H1 (cell line): ENCODE measurements at regions not wholly inside any gene's neighbourhood (a gene's known extent, or its start where the extent isn't known, plus 50 kb on each side); places are given as distances from the start of the nearest gene placed in this dataset.

Source experiments
- CTCF ChIA-PET: fragments of 300-600 bp; sonication (Branson Sonifier 250); formaldehyde crosslinking; loops from one replicate; lab custom pipeline; 2021; ENCODE audit not compliant: partially characterized antibody; lab: Charles Lee
- POLR2A ChIA-PET: fragments of 300-600 bp; sonication (Branson Sonifier 250); formaldehyde crosslinking; loops from one replicate; lab custom pipeline; 2021; ENCODE audit warnings: inconsistent platforms; ENCODE audit not compliant: partially characterized antibody; lab: Charles Lee
- DNase-seq, 2 experiments: peaks; one replicate each; pipeline versions ENCODE4 v3.0.0 to v3.0.0-alpha.2; 2010 to 2022; ENCODE audit warnings: low spot score in 2 of 2, low read depth in 1 of 2, mixed read lengths in 1 of 2
- FAIRE-seq: peaks from 2 replicates; lab custom pipeline; 2011; peaks lifted over from hg19 to GRCh38; lab: Jason Lieb, UNC
- H2AFZ ChIP-seq: 2 replicates; pipeline ENCODE4 v1.8.1; 2012; ENCODE audit warnings: low read length, inconsistent platforms
- H2AK5ac ChIP-seq: 2 replicates; pipeline ENCODE4 v1.6.1; 2013; ENCODE audit warnings: low read depth, low read length
- H2BK120ac ChIP-seq: replicated peaks from 2 replicates; pipeline ENCODE3; 2013; ENCODE audit warnings: low read depth, low read length, inconsistent platforms
- H2BK12ac ChIP-seq: 2 replicates; pipeline ENCODE4 v1.6.1; 2013; ENCODE audit warnings: low read depth, low read length
- H2BK15ac ChIP-seq: 2 replicates; pipeline ENCODE4 v1.6.1; 2013; ENCODE audit warnings: low read length
- H2BK20ac ChIP-seq: 2 replicates; pipeline ENCODE4 v1.6.1; 2013; ENCODE audit warnings: low read length
- H2BK5ac ChIP-seq: 2 replicates; pipeline ENCODE4 v1.6.1; 2013; ENCODE audit warnings: low read depth, low read length
- H3K14ac ChIP-seq: 2 replicates; pipeline ENCODE4 v1.6.1; 2013; ENCODE audit warnings: inconsistent platforms; ENCODE audit not compliant: insufficient read length
- H3K18ac ChIP-seq: 2 replicates; pipeline ENCODE4 v1.6.1; 2013; ENCODE audit warnings: low read length; ENCODE audit errors: extremely low read depth
- H3K23ac ChIP-seq: 2 replicates; pipeline ENCODE4 v1.6.1; 2013; ENCODE audit warnings: inconsistent platforms; ENCODE audit not compliant: insufficient read length
- H3K23me2 ChIP-seq: 2 replicates; pipeline ENCODE4 v1.6.1; 2013; ENCODE audit warnings: low read depth, low read length
- H3K27ac ChIP-seq: 2 replicates; pipeline ENCODE4 v1.6.1; 2011; ENCODE audit warnings: low read depth, low read length, inconsistent platforms
- H3K27me3 ChIP-seq, 4 experiments: replicated peaks in 1 of 4; 1 replicate in 1 of 4; 2 replicates in 3 of 4; pipeline versions ENCODE4 v1.6.1 to v1.8.1; 2011 to 2013; ENCODE audit warnings: low read length in 3 of 4, mild to moderate bottlenecking in 3 of 4, inconsistent platforms in 2 of 4, mixed read lengths in 2 of 4, moderate library complexity in 1 of 4; ENCODE audit not compliant: control insufficient read depth in 3 of 4, insufficient read depth in 3 of 4; ENCODE audit errors: extremely low read depth in 1 of 4
- H3K36me3 ChIP-seq, 4 experiments: 2 replicates each; pipeline versions ENCODE4 v1.6.1 to v1.8.1; 2011 to 2013; ENCODE audit warnings: mild to moderate bottlenecking in 4 of 4, low read length in 3 of 4, moderate library complexity in 2 of 4, control low read depth in 1 of 4, inconsistent platforms in 1 of 4; ENCODE audit not compliant: insufficient read depth in 4 of 4, control insufficient read depth in 2 of 4
- H3K4ac ChIP-seq: replicated peaks from 2 replicates; pipeline ENCODE3; 2013; ENCODE audit warnings: low read length, low read depth, mixed read lengths, inconsistent platforms; ENCODE audit not compliant: insufficient read length
- H3K4me1 ChIP-seq, 4 experiments: replicated peaks in 1 of 4; 1 replicate in 1 of 4; 2 replicates in 3 of 4; pipeline versions ENCODE4 v1.6.1 to v1.8.1; 2011 to 2013; ENCODE audit warnings: low read length in 3 of 4, inconsistent platforms in 2 of 4, mixed read lengths in 1 of 4; ENCODE audit not compliant: insufficient read depth in 4 of 4, control insufficient read depth in 3 of 4
- H3K4me2 ChIP-seq, 2 experiments: 2 replicates each; pipeline versions ENCODE4 v1.6.1 to v1.8.1; 2011 to 2013; ENCODE audit warnings: low read depth in 2 of 2, low read length in 2 of 2, control low read depth in 1 of 2, inconsistent platforms in 1 of 2, mild to moderate bottlenecking in 1 of 2; ENCODE audit not compliant: insufficient read depth in 1 of 2
- H3K4me3 ChIP-seq, 4 experiments: fragments of 200-600, 300-600 bp in 1 of 4; sonication (generic), shearing (Covaris generic), sonication (Bioruptor Twin) in 1 of 4; 2 replicates each; pipeline versions ENCODE4 v1.5.1 to v1.8.1; 2011 to 2016; ENCODE audit warnings: low read length in 4 of 4, low read depth in 3 of 4, control low read depth in 2 of 4, inconsistent platforms in 2 of 4, mild to moderate bottlenecking in 2 of 4, mixed read lengths in 1 of 4, moderate library complexity in 1 of 4; ENCODE audit not compliant: insufficient read depth in 2 of 4; ENCODE audit errors: extremely low read depth in 1 of 4
- H3K56ac ChIP-seq: replicated peaks from 2 replicates; pipeline ENCODE3; 2013; ENCODE audit warnings: low read depth, mild to moderate bottlenecking, mixed read lengths, low read length, inconsistent platforms; ENCODE audit not compliant: insufficient read length
- H3K79me1 ChIP-seq: 2 replicates; pipeline ENCODE4 v1.6.1; 2013; ENCODE audit warnings: low read depth, low read length, control low read depth
- H3K79me2 ChIP-seq, 2 experiments: 2 replicates each; pipeline versions ENCODE4 v1.6.1 to v1.8.1; 2012 to 2013; ENCODE audit warnings: low read length in 2 of 2, mild to moderate bottlenecking in 2 of 2, inconsistent platforms in 1 of 2; ENCODE audit not compliant: insufficient read depth in 2 of 2, control insufficient read depth in 1 of 2
- H3K9ac ChIP-seq, 4 experiments: replicated peaks in 1 of 4; 1 replicate in 1 of 4; 2 replicates in 3 of 4; pipeline versions ENCODE4 v1.6.1 to v1.8.1; 2011 to 2013; ENCODE audit warnings: low read depth in 3 of 4, low read length in 3 of 4, control low read depth in 2 of 4, mild to moderate bottlenecking in 2 of 4, moderate library complexity in 2 of 4, inconsistent platforms in 1 of 4; ENCODE audit errors: extremely low read depth in 1 of 4
- H3K9me3 ChIP-seq, 2 experiments: 2 replicates each; pipeline versions ENCODE4 v1.6.1 to v1.8.1; 2012 to 2013; ENCODE audit warnings: mild to moderate bottlenecking in 2 of 2, moderate library complexity in 2 of 2, control low read depth in 1 of 2, inconsistent platforms in 1 of 2, low read depth in 1 of 2, low read length in 1 of 2, mixed read lengths in 1 of 2; ENCODE audit not compliant: insufficient read depth in 2 of 2
- H4K20me1 ChIP-seq, 2 experiments: replicated peaks in 1 of 2; 2 replicates each; pipeline versions ENCODE3 to v1.8.1; 2011 to 2013; ENCODE audit warnings: inconsistent platforms in 2 of 2, low read length in 2 of 2, mild to moderate bottlenecking in 1 of 2; ENCODE audit not compliant: insufficient read depth in 2 of 2, control insufficient read depth in 1 of 2
- H4K5ac ChIP-seq: 2 replicates; pipeline ENCODE4 v1.6.1; 2013; ENCODE audit warnings: low read length, low read depth, mixed read lengths, inconsistent platforms; ENCODE audit not compliant: insufficient read length
- H4K8ac ChIP-seq: 2 replicates; pipeline ENCODE4 v1.8.0; 2013; ENCODE audit warnings: mild to moderate bottlenecking, moderate library complexity, low read length, inconsistent platforms; ENCODE audit not compliant: insufficient read depth; ENCODE audit errors: extremely low read depth
- H4K91ac ChIP-seq: replicated peaks from 2 replicates; pipeline ENCODE3; 2013; ENCODE audit warnings: low read length, mixed read lengths, inconsistent platforms; ENCODE audit not compliant: insufficient read length
- BCL11A ChIP-seq, 2 experiments: IDR thresholded peaks; one replicate each; pipeline ENCODE4 v1.6.1; 2011; ENCODE audit warnings: low read depth in 2 of 2, low read length in 2 of 2, mild to moderate bottlenecking in 2 of 2
- MAFK ChIP-seq: IDR thresholded peaks from 2 replicates; pipeline ENCODE4 v1.6.1; 2012; ENCODE audit warnings: low read depth, mild to moderate bottlenecking, improper control_type of control experiment, low read length
- TCF12 ChIP-seq: IDR thresholded peaks from 2 replicates; pipeline ENCODE4 v1.6.1; 2011; ENCODE audit warnings: low read depth, mild to moderate bottlenecking, low read length
- WGBS, 2 experiments: shearing (Covaris generic) in 1 of 2; methylation state at CpG; one replicate each; pipeline versions ENCODE4 v1.1.6 to v1.1.7; 2013 to 2015; ENCODE audit warnings: low lambda C conversion rate in 2 of 2, mixed read lengths in 2 of 2, inconsistent platforms in 1 of 2, low coverage in 1 of 2, missing lambda C conversion rate in 1 of 2; ENCODE audit not compliant: insufficient replicate concordance in 2 of 2, insufficient coverage in 1 of 2, insufficient read length in 1 of 2; ENCODE audit errors: extremely low coverage in 1 of 2, missing lambda C conversion rate in 1 of 2; 5-methylcytosine and 5-hydroxymethylcytosine counted together
- TF ChIP-seq, protein P1 (sequence below): IDR thresholded peaks from 2 replicates; pipeline ENCODE4 v1.6.1; 2012; ENCODE audit warnings: inconsistent platforms

DNA sequence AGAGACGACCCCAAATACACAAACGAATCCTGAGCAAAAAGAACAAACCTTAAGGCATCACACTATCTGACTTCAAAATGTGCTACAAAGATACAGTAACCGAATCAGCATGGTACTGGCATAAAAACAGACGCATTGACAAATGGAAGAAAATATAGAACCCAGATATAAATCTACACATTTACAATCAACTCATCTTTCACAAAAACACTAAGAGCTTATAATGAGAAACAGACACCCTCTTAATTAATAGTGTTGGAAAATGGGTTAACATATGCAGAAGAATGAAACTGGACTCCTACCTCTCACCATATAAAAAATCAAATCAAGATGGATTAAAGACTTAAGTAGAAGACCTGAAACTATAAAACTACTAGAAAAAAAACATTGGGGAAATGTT lies 130.3 kb upstream of the DCBLD2 start:
- no peaks in the 10 kb centered on the region for H3K27me3 ChIP-seq
- H3K14ac ChIP-seq: no peak overlapping the region
- POLR2A ChIA-PET: no interaction called here
- H2AFZ ChIP-seq: no peak overlapping the region
- H2BK15ac ChIP-seq: no peak overlapping the region
- H3K9ac ChIP-seq: no peak overlapping the region
- H3K79me2 ChIP-seq: no peaks in the 10 kb centered on the region
- no peaks in the 10 kb centered on the region for H3K4me1 ChIP-seq
- H4K91ac ChIP-seq: no peak overlapping the region
- H2BK120ac ChIP-seq: no peak overlapping the region
- no peak overlapping the region for H3K4me2 ChIP-seq
- no peaks in the 10 kb centered on the region for H3K36me3 ChIP-seq
- no peak overlapping the region for H2BK12ac ChIP-seq
- no peak overlapping the region for H2AK5ac ChIP-seq
- no peaks in the 10 kb centered on the region for H3K23me2 ChIP-seq
- H2BK20ac ChIP-seq: no peak overlapping the region
- peaks cover 6 to 9% of the 10 kb centered on the region in 2 experiments; a peak in 2 of 4 replicates for H3K9me3 ChIP-seq
- no peak for DNase-seq
- H3K4ac ChIP-seq: no peak overlapping the region
- H3K23ac ChIP-seq: no peak overlapping the region
- no peak overlapping the region for H3K56ac ChIP-seq
- H4K20me1 ChIP-seq: no peaks in the 10 kb centered on the region
- no peak overlapping the region for H3K4me3 ChIP-seq
- TF ChIP-seq TCF12 (no peak), MAFK (no peak), BCL11A (IDR thresholded peaks at IDR 0.05; ENCODE audit: low read depth in 2 of 2, low read length in 2 of 2) (no peak)
- TF ChIP-seq, protein P1, sequence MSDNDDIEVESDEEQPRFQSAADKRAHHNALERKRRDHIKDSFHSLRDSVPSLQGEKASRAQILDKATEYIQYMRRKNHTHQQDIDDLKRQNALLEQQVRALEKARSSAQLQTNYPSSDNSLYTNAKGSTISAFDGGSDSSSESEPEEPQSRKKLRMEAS: no peak
- no peak overlapping the region for H3K27ac ChIP-seq
- H3K79me1 ChIP-seq: no peaks in the 10 kb centered on the region
- no peak overlapping the region for H4K8ac ChIP-seq
- WGBS, 2 experiments: 92% methylated on average over 4 of the region's 4 CpGs; no CpG with 5 or more reads in 1 of the 2 experiments
- H2BK5ac ChIP-seq: no peak overlapping the region
- H4K5ac ChIP-seq: no peak overlapping the region
- CTCF ChIA-PET: interaction anchor here (0.8 to 1.5 kb wide), 2 partner anchors 9 to 20 kb away, joined by 3 read pairs; no protein-coding TSS in a partner anchor
- no peak for FAIRE-seq
- H3K18ac ChIP-seq: no peak overlapping the region
